GM23338 (cell line): ENCODE measurements at regions not wholly inside any gene's neighbourhood (a gene's known extent, or its start where the extent isn't known, plus 50 kb on each side); places are given as distances from the start of the nearest gene placed in this dataset.
A peak's percentile ranks its signal among the peaks of the same experiment; 100 is the strongest.

Experiments used
- ATAC-seq: fragments of 200-7000 bp; cut with Tn5 transposase; 3 replicates; pipeline ENCODE4 v1.9.1; 2020
- DNase-seq: peaks from one replicate; pipeline ENCODE4 v3.0.0-alpha.2; 2015; ENCODE audit warnings: low spot score
- H2AFZ ChIP-seq: fragments of 200-600 bp; sonication (generic); 2 replicates; pipeline ENCODE4 v1.8.0; 2016; ENCODE audit warnings: antibody characterized with exemption, mild to moderate bottlenecking, moderate library complexity
- H3F3A ChIP-seq: fragments of 200-600 bp; sonication (generic); replicated peaks from 2 replicates; pipeline ENCODE4 v1.8.0; 2017; ENCODE audit warnings: antibody characterized with exemption, mixed run types, low read depth
- H3K27ac ChIP-seq: fragments of 200-600 bp; sonication (generic); 2 replicates; pipeline ENCODE4 v1.6.1; 2016; ENCODE audit warnings: low read depth
- H3K27me3 ChIP-seq: fragments of 200-600 bp; sonication (generic); 2 replicates; pipeline ENCODE4 v1.8.0; 2016; ENCODE audit warnings: mild to moderate bottlenecking, mixed run types, moderate library complexity; ENCODE audit not compliant: insufficient read depth
- H3K36me3 ChIP-seq: fragments of 200-600 bp; sonication (generic); 2 replicates; pipeline ENCODE4 v1.8.0; 2016; ENCODE audit warnings: mild to moderate bottlenecking; ENCODE audit not compliant: insufficient read depth
- H3K4me1 ChIP-seq: fragments of 200-600 bp; sonication (generic); 2 replicates; pipeline ENCODE4 v1.8.0; 2016; ENCODE audit warnings: mild to moderate bottlenecking, moderate library complexity; ENCODE audit not compliant: insufficient read depth
- H3K4me2 ChIP-seq: fragments of 200-600 bp; sonication (generic); 2 replicates; pipeline ENCODE4 v1.7.1; 2017; ENCODE audit warnings: mixed run types
- H3K4me3 ChIP-seq: fragments of 200-600 bp; sonication (generic); 2 replicates; pipeline ENCODE4 v1.6.1; 2016; ENCODE audit warnings: mixed run types
- H3K79me2 ChIP-seq: fragments of 200-600 bp; sonication (generic); replicated peaks from 2 replicates; pipeline ENCODE4 v1.8.0; 2017; ENCODE audit warnings: mild to moderate bottlenecking; ENCODE audit not compliant: insufficient read depth
- H3K9me2 ChIP-seq: fragments of 200-600 bp; sonication (generic); 2 replicates; pipeline ENCODE4 v1.8.0; 2017; ENCODE audit not compliant: insufficient read depth
- H4K20me1 ChIP-seq: fragments of 200-600 bp; sonication (generic); replicated peaks from 2 replicates; pipeline ENCODE4 v1.8.0; 2017; ENCODE audit warnings: mild to moderate bottlenecking; ENCODE audit not compliant: insufficient read depth
- H3K27ac Mint-ChIP-seq: 2 replicates; pipeline ENCODE4 v1.8.0; 2020; ENCODE audit warnings: inconsistent platforms, mild to moderate bottlenecking, moderate library complexity, mixed read lengths
- H3K27me3 Mint-ChIP-seq: 3 replicates; pipeline ENCODE4 v1.8.0; 2022; ENCODE audit warnings: low read depth, mild to moderate bottlenecking, moderate library complexity, mixed read lengths, inconsistent platforms; ENCODE audit not compliant: insufficient read depth, poor library complexity
- H3K36me3 Mint-ChIP-seq: 3 replicates; pipeline ENCODE4 v1.8.0; 2021; ENCODE audit warnings: low read depth, mild to moderate bottlenecking, inconsistent platforms, moderate library complexity, mixed read lengths
- H3K4me1 Mint-ChIP-seq: 3 replicates; pipeline ENCODE4 v1.8.0; 2020; ENCODE audit warnings: mild to moderate bottlenecking, inconsistent platforms, mixed read lengths
- H3K4me3 Mint-ChIP-seq: 3 replicates; pipeline ENCODE4 v1.8.0; 2021; ENCODE audit warnings: moderate library complexity, mild to moderate bottlenecking, inconsistent platforms, mixed read lengths
- H3K9me3 Mint-ChIP-seq: 3 replicates; pipeline ENCODE4 v1.8.0; 2020; ENCODE audit warnings: moderate library complexity, mild to moderate bottlenecking, inconsistent platforms, mixed read lengths
- CREB1 ChIP-seq: fragments of 250-450 bp; sonication (Bioruptor Pico); IDR thresholded peaks from 2 replicates; pipeline ENCODE4 v1.5.0; 2020; ENCODE audit warnings: low read depth, mild to moderate bottlenecking, moderate library complexity
- ETS1 ChIP-seq: IDR thresholded peaks from 2 replicates; pipeline ENCODE4 v1.6.1; 2016; ENCODE audit warnings: antibody characterized with exemption
- EZH2 ChIP-seq: fragments of 200-600 bp; sonication (generic); IDR thresholded peaks from one replicate; pipeline ENCODE4 v1.8.0; 2017; ENCODE audit warnings: antibody characterized with exemption, mild to moderate bottlenecking, low read depth; ENCODE audit not compliant: unreplicated experiment
- EZH2phosphoT487 ChIP-seq: fragments of 200-600 bp; sonication (generic); IDR thresholded peaks from one replicate; pipeline ENCODE4 v1.8.1; 2018; ENCODE audit warnings: antibody characterized with exemption; ENCODE audit not compliant: unreplicated experiment
- JUNB ChIP-seq: IDR thresholded peaks from one replicate; pipeline ENCODE4 v1.6.1; 2016; ENCODE audit warnings: antibody characterized with exemption; ENCODE audit not compliant: unreplicated experiment
- NANOG ChIP-seq: IDR thresholded peaks from 2 replicates; pipeline ENCODE4 v1.6.1; 2016; ENCODE audit warnings: antibody characterized with exemption, borderline replicate concordance
- POLR2AphosphoS5 ChIP-seq: IDR thresholded peaks from 2 replicates; pipeline ENCODE4 v1.6.1; 2016; ENCODE audit warnings: antibody characterized with exemption, low read depth
- STAT1 ChIP-seq: IDR thresholded peaks from one replicate; pipeline ENCODE4 v1.6.1; 2016; ENCODE audit warnings: antibody characterized with exemption; ENCODE audit not compliant: unreplicated experiment
- ZNF114 ChIP-seq: fragments of 250-450 bp; sonication (Bioruptor Pico); IDR thresholded peaks from 2 replicates; pipeline ENCODE4 v1.5.0; 2020; ENCODE audit warnings: mild to moderate bottlenecking, moderate library complexity
- ZNF331 ChIP-seq: fragments of 250-450 bp; sonication (Bioruptor Pico); IDR thresholded peaks from 2 replicates; pipeline ENCODE4 v1.5.0; 2020; ENCODE audit warnings: low read depth, mild to moderate bottlenecking, moderate library complexity
- ZNF462 ChIP-seq: fragments of 250-450 bp; sonication (Bioruptor Pico); IDR thresholded peaks from 2 replicates; pipeline ENCODE4 v1.5.0; 2020; ENCODE audit warnings: mild to moderate bottlenecking, moderate library complexity
- TF ChIP-seq, protein P1 (sequence below), 2 experiments: fragments of 200-600 bp in 1 of 2; sonication (generic) in 1 of 2; conservative IDR thresholded peaks; 2 replicates each; pipeline versions ENCODE4 v1.5.1 to v1.6.1; 2016 to 2017; ENCODE audit warnings: antibody characterized with exemption in 2 of 2, low read depth in 2 of 2, mild to moderate bottlenecking in 2 of 2, moderate library complexity in 1 of 2

DNA sequence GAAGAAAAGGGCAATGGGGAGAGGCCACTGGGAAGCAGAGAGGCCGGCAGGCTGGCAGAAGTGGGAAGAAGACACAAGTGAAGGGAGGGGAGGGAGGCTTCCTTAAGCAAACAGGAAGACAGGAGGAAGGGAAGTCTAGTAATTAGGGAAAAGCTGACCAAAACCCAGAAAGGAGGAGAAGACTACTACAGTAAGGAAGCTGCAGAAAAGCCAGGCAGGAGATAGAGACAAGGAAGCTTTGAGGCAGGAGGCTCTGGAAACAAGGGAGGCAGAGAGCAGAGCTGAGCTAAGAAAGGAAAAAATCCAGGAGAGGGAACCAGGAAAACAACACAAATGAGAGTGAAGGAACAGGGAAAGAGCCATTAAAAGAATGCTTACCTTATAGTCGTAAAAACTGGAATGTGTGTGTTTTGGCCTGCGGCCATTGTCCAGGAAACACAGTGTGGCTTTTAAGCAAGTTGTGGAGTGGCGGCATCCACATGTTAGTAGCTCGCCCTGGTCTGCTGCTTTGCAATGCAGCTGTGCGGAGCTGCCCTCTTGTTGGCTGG is 317.1 kb upstream of the CLINT1 start:
- no peaks in the 10 kb centered on the region for H3F3A ChIP-seq
- H3K4me3 Mint-ChIP-seq: no peak overlapping the region
- H3K27ac Mint-ChIP-seq: no peak overlapping the region
- H4K20me1 ChIP-seq: no peaks in the 10 kb centered on the region
- H3K27me3 Mint-ChIP-seq: peaks cover 7% of the 10 kb centered on the region
- peaks cover 15% of the 10 kb centered on the region; the same call in 2 of the 3 replicates for H3K4me1 Mint-ChIP-seq
- H3K79me2 ChIP-seq: no peaks in the 10 kb centered on the region
- no peaks in the 10 kb centered on the region for H3K27me3 ChIP-seq
- peak overlapping the region; percentile 89 for H2AFZ ChIP-seq
- no peak for ATAC-seq
- H3K4me1 ChIP-seq: 0 out of 2 replicates have a peak, but pooled peaks cover 6% of the 10 kb centered on the region
- no peaks in the 10 kb centered on the region for H3K36me3 ChIP-seq
- H3K9me2 ChIP-seq: no peaks in the 10 kb centered on the region
- no peak overlapping the region for H3K27ac ChIP-seq
- no peak overlapping the region for H3K4me3 ChIP-seq
- H3K36me3 Mint-ChIP-seq: no peaks in the 10 kb centered on the region
- no peak for DNase-seq
- TF ChIP-seq POLR2AphosphoS5 (no peak), NANOG (no peak), CREB1 (CRISPR knock-in tag) (no peak), EZH2 (no peak), ETS1 (no peak), ZNF114 (no peak), ZNF331 (CRISPR knock-in tag) (no peak), EZH2phosphoT487 (no peak)
- TF ChIP-seq, protein P1, sequence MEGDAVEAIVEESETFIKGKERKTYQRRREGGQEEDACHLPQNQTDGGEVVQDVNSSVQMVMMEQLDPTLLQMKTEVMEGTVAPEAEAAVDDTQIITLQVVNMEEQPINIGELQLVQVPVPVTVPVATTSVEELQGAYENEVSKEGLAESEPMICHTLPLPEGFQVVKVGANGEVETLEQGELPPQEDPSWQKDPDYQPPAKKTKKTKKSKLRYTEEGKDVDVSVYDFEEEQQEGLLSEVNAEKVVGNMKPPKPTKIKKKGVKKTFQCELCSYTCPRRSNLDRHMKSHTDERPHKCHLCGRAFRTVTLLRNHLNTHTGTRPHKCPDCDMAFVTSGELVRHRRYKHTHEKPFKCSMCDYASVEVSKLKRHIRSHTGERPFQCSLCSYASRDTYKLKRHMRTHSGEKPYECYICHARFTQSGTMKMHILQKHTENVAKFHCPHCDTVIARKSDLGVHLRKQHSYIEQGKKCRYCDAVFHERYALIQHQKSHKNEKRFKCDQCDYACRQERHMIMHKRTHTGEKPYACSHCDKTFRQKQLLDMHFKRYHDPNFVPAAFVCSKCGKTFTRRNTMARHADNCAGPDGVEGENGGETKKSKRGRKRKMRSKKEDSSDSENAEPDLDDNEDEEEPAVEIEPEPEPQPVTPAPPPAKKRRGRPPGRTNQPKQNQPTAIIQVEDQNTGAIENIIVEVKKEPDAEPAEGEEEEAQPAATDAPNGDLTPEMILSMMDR (conservative IDR thresholded peaks at IDR 0.05; ENCODE audit: low read depth in 2 of 2): no peak
- H3K4me2 ChIP-seq: no peak overlapping the region
- no peaks in the 10 kb centered on the region for H3K9me3 Mint-ChIP-seq

DNA sequence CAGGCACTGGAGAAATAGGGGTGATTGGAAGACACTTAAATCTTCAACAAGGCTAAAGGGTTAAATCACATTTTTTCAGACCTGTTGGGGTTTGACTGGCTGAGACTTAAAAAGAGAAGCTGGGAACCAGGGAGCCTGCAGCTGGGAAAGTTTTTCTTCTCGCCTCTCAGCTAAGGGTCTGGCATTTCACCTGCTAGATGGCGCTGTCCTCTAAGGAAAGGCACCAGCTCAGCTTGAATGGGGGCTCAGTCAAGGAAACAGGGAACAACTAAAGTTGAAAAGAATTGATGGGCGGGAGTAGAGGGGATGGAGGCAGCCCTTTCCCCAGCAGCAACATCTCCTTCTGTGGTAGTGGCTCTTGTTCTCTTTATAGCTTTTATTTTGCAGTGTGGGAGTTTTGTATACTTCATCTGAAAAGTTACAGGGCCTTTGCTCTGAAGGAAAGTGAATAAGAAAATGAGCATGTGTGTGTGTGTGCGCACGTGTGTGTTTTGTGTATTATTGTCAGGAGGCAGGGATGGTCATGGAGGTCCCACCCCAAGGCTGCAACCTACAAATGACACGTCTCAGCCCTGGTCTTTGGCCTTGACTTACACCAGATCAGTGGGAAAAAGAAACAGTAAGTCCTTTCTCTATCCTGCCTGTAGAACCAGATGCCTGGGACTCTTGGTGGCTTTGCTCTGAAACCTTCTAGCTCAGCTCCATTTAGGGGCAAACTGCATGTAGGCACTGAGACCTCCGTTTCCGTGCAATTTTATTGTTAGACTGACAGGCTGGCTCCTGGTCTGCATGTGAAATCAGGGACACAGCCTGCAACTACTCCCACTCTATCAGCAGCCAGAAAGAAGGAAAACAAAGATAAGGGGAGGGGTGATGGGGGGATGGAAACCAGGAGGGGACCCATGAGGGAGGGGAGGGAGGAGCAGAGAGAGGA is 316.2 kb upstream of the CLINT1 start:
- H3K4me3 ChIP-seq: no peak overlapping the region
- 0 out of 2 replicates have a peak, but pooled peaks cover 6% of the 10 kb centered on the region for H3K4me1 ChIP-seq
- Mint-ChIP-seq H3K27ac (no peak overlapping the region), H3K4me1 (peaks cover 15% of the 10 kb centered on the region; the same call in 2 of the 3 replicates), H3K27me3 (peaks cover 8% of the 10 kb centered on the region), H3K36me3 (no peaks in the 10 kb centered on the region), H3K9me3 (no peaks in the 10 kb centered on the region; the same call in 2 of the 3 replicates), H3K4me3 (no peak overlapping the region)
- DNase-seq: peak; percentile 95
- no peaks in the 10 kb centered on the region for H4K20me1 ChIP-seq
- no peak overlapping the region for H3K27ac ChIP-seq
- H3K9me2 ChIP-seq: no peaks in the 10 kb centered on the region
- H2AFZ ChIP-seq: peak overlapping the region; percentile 89
- peak; percentile 96 for ATAC-seq
- H3K79me2 ChIP-seq: no peaks in the 10 kb centered on the region
- no peak overlapping the region for H3K4me2 ChIP-seq
- no peaks in the 10 kb centered on the region for H3K36me3 ChIP-seq
- no peaks in the 10 kb centered on the region for H3K27me3 ChIP-seq
- H3F3A ChIP-seq: no peaks in the 10 kb centered on the region
- TF ChIP-seq JUNB (no peak), ZNF462 (CRISPR knock-in tag) (0 out of 2 replicates have a peak, but pooled peaks have one; percentile 51), STAT1 (no peak), ZNF114 (0 out of 2 replicates have a peak, but pooled peaks have one; percentile 15)
